ENCODE measurements at regions not wholly inside any gene's neighbourhood (a gene's known extent, or its start where the extent isn't known, plus 50 kb on each side); places are given as distances from the start of the nearest gene placed in this dataset.

GRCh38 chr10:105925045-105925785, 1239.3 kb downstream of the SORCS1 start:
- no peak for ATAC-seq
- Histone ChIP-seq H3K4me3 (no peak overlapping the region), H3K27me3 (no peaks in the 10 kb centered on the region), H3K4me1 (no peaks in the 10 kb centered on the region), H3K36me3 (no peaks in the 10 kb centered on the region), H3K27ac (no peak overlapping the region), H3K9me3 (peaks cover 0 to 16% (median 0%) of the 10 kb centered on the region in 3 donors)
- 71 to 100% methylated on average over 1 to 3 of the region's 4 CpGs for WGBS, 2 donors (ENCODE audit: low coverage in 1 of 2)
- no peak for TF ChIP-seq CTCF (IDR thresholded peaks at IDR 0.05)
- no peak for TF ChIP-seq POLR2A (IDR thresholded peaks at IDR 0.05)
- no peak for TF ChIP-seq POLR2AphosphoS5 (IDR thresholded peaks at IDR 0.05)
- no peak for TF ChIP-seq EP300 (IDR thresholded peaks at IDR 0.05)

GRCh38 chr10:105921348-105921747, 1243.2 kb downstream of the SORCS1 start:
- WGBS, 2 donors (ENCODE audit: low coverage in 1 of 2), result 95 to 100% methylated on average over 3 of the region's 3 CpGs
- no peak for ATAC-seq
- peaks cover 0 to 13% (median 0%) of the 10 kb centered on the region in 3 donors for H3K9me3 ChIP-seq
- TF ChIP-seq EP300 (IDR thresholded peaks at IDR 0.05) (no peak), POLR2A (IDR thresholded peaks at IDR 0.05) (no peak), POLR2AphosphoS5 (IDR thresholded peaks at IDR 0.05) (no peak), CTCF (IDR thresholded peaks at IDR 0.05) (no peak)
- no peaks in the 10 kb centered on the region for H3K36me3 ChIP-seq
- no peak overlapping the region for H3K4me3 ChIP-seq
- H3K27ac ChIP-seq, result no peak overlapping the region
- H3K27me3 ChIP-seq, result no peaks in the 10 kb centered on the region
- no peaks in the 10 kb centered on the region for H3K4me1 ChIP-seq

- Histone ChIP-seq H3K4me3 (no peak overlapping the region), H3K4me1 (no peaks in the 10 kb centered on the region), H3K27ac (no peak overlapping the region), H3K9me3 (no peaks in the 10 kb centered on the region), H3K27me3 (no peaks in the 10 kb centered on the region), H3K36me3 (no peaks in the 10 kb centered on the region)
- TF ChIP-seq CTCF (IDR thresholded peaks at IDR 0.05) (no peak), POLR2AphosphoS5 (IDR thresholded peaks at IDR 0.05) (no peak), EP300 (IDR thresholded peaks at IDR 0.05) (no peak), POLR2A (IDR thresholded peaks at IDR 0.05) (no peak)
- ATAC-seq, result no peak
- 87 to 90% methylated on average over 1 of the region's 1 CpG for WGBS, 2 donors (ENCODE audit: low coverage in 1 of 2)
These were observed 1250.1 kb downstream of the SORCS1 start for GRCh38 chr10:105914432-105914831.

- H3K9me3 ChIP-seq, result no peaks in the 10 kb centered on the region
- no peak for ATAC-seq
- 43 to 90% methylated on average over 1 of the region's 1 CpG for WGBS, 2 donors (ENCODE audit: low coverage in 1 of 2)
These were observed 1255.8 kb downstream of the SORCS1 start for GRCh38 chr10:105908701-105909100.

More at GRCh38 chr10:105908701-105909100, 1255.8 kb downstream of the SORCS1 start:
- Histone ChIP-seq H3K27me3 (no peaks in the 10 kb centered on the region), H3K36me3 (no peaks in the 10 kb centered on the region), H3K4me3 (no peak overlapping the region), H3K4me1 (no peaks in the 10 kb centered on the region), H3K27ac (no peak overlapping the region)
- TF ChIP-seq POLR2A (IDR thresholded peaks at IDR 0.05) (no peak), EP300 (IDR thresholded peaks at IDR 0.05) (no peak), POLR2AphosphoS5 (IDR thresholded peaks at IDR 0.05) (no peak), CTCF (IDR thresholded peaks at IDR 0.05) (no peak)
